KMS-11 (cell line): ENCODE measurements at regions not wholly inside any gene's neighbourhood (a gene's known extent, or its start where the extent isn't known, plus 50 kb on each side); places are given as distances from the start of the nearest gene placed in this dataset.
A peak's percentile ranks its signal among the peaks of the same experiment; 100 is the strongest.

ENCODE experiments used
- H2AFZ ChIP-seq: fragments of 200-600 bp; sonication (generic); 2 replicates; pipeline ENCODE4 v1.6.1; 2016; ENCODE audit warnings: antibody characterized with exemption, mixed run types, low read depth
- H3K27ac ChIP-seq: fragments of 200-600 bp; sonication (generic); 2 replicates; pipeline ENCODE4 v1.6.1; 2016; ENCODE audit warnings: mild to moderate bottlenecking, mixed run types
- H3K27me3 ChIP-seq: fragments of 200-600 bp; sonication (generic); 2 replicates; pipeline ENCODE4 v1.6.1; 2017; ENCODE audit warnings: mild to moderate bottlenecking, low read depth, mixed run types, moderate library complexity; ENCODE audit not compliant: insufficient read depth
- H3K36me3 ChIP-seq: fragments of 200-600 bp; sonication (generic); 2 replicates; pipeline ENCODE4 v1.6.1; 2017; ENCODE audit warnings: mild to moderate bottlenecking, mixed run types; ENCODE audit not compliant: insufficient read depth
- H3K4me1 ChIP-seq: fragments of 200-600 bp; sonication (generic); 2 replicates; pipeline ENCODE4 v1.6.1; 2016; ENCODE audit warnings: mild to moderate bottlenecking, low read depth, mixed run types; ENCODE audit not compliant: poor library complexity, severe bottlenecking
- H3K4me2 ChIP-seq: fragments of 200-600 bp; sonication (generic); 2 replicates; pipeline ENCODE4 v1.7.0; 2016; ENCODE audit warnings: mild to moderate bottlenecking, mixed run types
- H3K4me3 ChIP-seq: fragments of 200-600 bp; sonication (generic); IDR thresholded peaks from 2 replicates; pipeline ENCODE4 v1.6.1; 2017; ENCODE audit warnings: low read depth, low read length, mixed read lengths; ENCODE audit not compliant: insufficient read depth
- H3K79me2 ChIP-seq: fragments of 200-600 bp; sonication (generic); 2 replicates; pipeline ENCODE4 v1.6.1; 2016; ENCODE audit warnings: low read depth, mixed run types; ENCODE audit not compliant: insufficient read depth
- H3K9ac ChIP-seq: fragments of 200-600 bp; sonication (generic); 2 replicates; pipeline ENCODE4 v1.6.1; 2016; ENCODE audit warnings: mild to moderate bottlenecking, mixed run types
- H4K20me1 ChIP-seq: fragments of 200-600 bp; sonication (generic); 2 replicates; pipeline ENCODE4 v1.6.1; 2016; ENCODE audit warnings: mild to moderate bottlenecking, mixed run types; ENCODE audit not compliant: insufficient read depth
- TF ChIP-seq, protein P1 (sequence below): fragments of 200-600 bp; sonication (generic); conservative IDR thresholded peaks from 2 replicates; pipeline ENCODE4 v1.6.1; 2017; ENCODE audit warnings: low read depth, mild to moderate bottlenecking, antibody characterized with exemption, low read length, moderate library complexity, mixed read lengths

DNA sequence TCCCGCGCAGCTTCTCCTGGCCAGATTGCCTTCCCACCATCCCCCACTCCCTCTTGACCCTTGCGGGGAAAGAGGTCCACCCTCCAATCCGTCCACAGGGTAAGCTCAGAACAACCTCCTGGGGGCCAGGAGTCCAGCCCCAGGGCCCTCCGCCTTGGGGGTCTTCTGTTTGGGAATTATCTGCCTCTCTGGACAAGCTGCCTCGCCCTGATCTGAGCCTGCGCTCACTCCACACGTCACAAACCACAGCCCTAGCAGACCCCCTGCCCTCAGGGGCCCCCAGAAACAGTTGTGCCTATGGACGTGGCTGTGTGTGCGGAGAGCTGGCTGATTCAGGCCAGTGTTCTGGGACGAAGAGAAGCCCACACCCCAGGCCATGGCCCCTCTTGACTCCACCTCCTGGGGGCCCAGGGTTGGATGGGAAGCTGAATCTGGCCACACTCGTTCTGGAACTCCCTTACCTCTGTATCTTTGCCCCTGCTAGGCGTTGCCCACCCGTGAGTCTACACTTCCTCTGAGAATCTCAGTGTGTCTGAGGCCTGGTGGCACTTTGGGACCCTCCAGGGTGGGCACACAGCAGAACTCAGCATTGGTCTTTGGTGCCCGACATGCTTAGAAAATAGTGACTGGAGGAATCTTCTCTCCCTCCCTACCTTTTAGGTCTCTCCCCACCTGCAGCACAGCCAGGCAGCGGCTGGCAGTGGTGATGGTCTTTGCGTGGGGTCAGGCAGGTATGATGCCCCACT, 119.9 kb upstream of the SMURF2 start:
- Histone ChIP-seq H3K36me3 (no peaks in the 10 kb centered on the region), H4K20me1 (no peaks in the 10 kb centered on the region), H3K79me2 (no peaks in the 10 kb centered on the region), H3K4me2 (peak overlapping the region; percentile 21; the same call in 1 of the 2 replicates), H2AFZ (peak overlapping the region; percentile 22; the same call in 1 of the 2 replicates), H3K4me1 (peaks cover 12% of the 10 kb centered on the region), H3K9ac (no peak overlapping the region), H3K4me3 (no peak overlapping the region), H3K27ac (no peak overlapping the region), H3K27me3 (no peaks in the 10 kb centered on the region; the same call in 1 of the 2 replicates)
- TF ChIP-seq, protein P1, sequence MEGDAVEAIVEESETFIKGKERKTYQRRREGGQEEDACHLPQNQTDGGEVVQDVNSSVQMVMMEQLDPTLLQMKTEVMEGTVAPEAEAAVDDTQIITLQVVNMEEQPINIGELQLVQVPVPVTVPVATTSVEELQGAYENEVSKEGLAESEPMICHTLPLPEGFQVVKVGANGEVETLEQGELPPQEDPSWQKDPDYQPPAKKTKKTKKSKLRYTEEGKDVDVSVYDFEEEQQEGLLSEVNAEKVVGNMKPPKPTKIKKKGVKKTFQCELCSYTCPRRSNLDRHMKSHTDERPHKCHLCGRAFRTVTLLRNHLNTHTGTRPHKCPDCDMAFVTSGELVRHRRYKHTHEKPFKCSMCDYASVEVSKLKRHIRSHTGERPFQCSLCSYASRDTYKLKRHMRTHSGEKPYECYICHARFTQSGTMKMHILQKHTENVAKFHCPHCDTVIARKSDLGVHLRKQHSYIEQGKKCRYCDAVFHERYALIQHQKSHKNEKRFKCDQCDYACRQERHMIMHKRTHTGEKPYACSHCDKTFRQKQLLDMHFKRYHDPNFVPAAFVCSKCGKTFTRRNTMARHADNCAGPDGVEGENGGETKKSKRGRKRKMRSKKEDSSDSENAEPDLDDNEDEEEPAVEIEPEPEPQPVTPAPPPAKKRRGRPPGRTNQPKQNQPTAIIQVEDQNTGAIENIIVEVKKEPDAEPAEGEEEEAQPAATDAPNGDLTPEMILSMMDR = no peak

DNA sequence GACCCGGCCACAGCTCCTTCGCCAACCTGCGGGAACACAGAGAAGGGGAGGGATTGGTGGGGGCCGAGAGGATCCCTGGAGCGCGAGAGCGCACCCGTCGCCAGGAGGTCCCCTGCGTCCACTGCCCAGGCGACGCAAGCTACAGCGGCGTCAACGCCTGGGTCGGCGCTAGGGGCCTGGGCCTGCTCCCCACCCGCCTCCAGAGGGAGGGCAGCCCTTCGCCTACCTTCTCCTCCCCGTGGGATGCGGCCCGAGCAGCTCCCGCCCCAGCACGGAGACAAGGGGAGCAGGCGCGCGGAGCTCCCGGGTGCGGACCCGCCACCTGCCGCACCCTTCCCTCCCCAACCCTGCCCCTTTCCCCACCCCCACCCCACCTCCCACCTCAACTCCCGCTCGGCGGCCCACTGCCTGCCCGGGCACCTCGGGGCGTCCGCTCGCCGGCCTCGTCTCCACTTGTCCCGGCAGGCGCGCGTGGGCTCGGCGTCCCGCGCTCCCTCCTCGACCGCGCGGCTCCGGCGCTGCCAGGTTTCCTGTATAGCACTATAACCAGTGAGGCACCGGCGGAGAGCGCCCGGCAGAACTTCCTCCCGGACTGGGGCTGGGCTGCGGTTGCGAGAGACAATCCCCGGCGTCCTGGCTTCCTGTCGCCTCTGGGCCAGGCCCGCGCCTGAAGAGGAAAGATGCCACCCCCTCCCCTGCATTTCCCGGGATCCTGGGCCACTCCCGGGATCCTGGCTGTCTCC, 119.1 kb upstream of the SMURF2 start:
- TF ChIP-seq, protein P1 = no peak
- Histone ChIP-seq H4K20me1 (no peaks in the 10 kb centered on the region), H3K9ac (0 out of 2 replicates have a peak overlapping the region, but pooled peaks have one; percentile 22), H3K4me1 (peaks cover 16% of the 10 kb centered on the region), H3K27ac (no peak overlapping the region), H2AFZ (peak overlapping the region; percentile 26; the same call in 1 of the 2 replicates), H3K79me2 (no peaks in the 10 kb centered on the region), H3K36me3 (no peaks in the 10 kb centered on the region), H3K4me2 (peak overlapping the region; percentile 63), H3K4me3 (no peak overlapping the region), H3K27me3 (no peaks in the 10 kb centered on the region; the same call in 1 of the 2 replicates)

DNA sequence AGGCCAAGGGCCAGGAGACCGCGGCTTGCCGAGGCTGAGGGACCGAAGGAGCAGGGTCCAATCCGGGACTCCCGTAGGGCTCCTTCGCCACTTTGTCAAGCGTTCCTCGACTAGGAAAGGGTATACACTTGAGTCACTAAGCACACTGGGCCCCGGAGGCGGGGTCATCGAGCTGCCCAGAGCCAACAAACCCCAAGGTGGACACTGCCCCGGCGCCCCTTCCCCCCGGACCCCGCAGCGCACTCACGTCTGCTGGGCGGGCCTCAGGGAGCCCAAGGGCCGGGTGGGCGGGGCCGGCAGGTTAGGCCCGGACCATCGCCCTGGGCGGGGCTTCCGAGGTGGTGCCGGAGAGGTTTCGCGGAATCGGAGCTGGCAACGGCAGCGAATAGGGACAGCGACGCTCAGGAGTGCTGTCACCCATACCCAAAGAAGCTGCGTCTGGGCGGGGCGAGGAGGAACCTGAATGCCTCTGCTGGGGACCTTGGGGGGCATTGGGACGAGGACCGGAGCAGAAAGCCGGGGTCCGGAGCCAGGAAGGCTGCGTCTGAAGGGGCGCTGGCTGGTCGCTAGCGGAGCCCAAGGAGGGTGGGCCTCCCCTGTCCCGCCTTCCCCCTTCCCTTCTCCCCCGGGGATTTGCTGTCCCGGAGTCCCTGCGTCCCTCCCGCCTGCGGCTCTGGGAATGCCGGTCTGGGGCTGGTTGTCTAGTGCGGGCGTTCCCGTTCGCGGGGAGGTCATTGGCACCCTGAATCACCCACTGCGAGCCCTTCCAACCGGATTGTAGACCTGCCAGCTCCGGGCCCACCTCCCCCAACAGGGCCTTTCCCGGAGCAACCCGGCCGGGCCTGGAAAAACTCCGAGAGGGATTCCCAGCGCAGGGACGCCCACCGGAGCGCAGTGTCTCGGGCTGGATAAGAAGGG, 118.2 kb upstream of the SMURF2 start:
- TF ChIP-seq, protein P1 = no peak
- H3K4me2 ChIP-seq = peak overlapping the region; percentile 63
- H3K4me1 ChIP-seq = peaks cover 16% of the 10 kb centered on the region
- no peaks in the 10 kb centered on the region; the same call in 1 of the 2 replicates for H3K27me3 ChIP-seq
- no peak overlapping the region for H3K27ac ChIP-seq
- peak overlapping the region; percentile 26; the same call in 1 of the 2 replicates for H2AFZ ChIP-seq
- H3K9ac ChIP-seq = 0 out of 2 replicates have a peak overlapping the region, but pooled peaks have one; percentile 22
- H3K36me3 ChIP-seq = no peaks in the 10 kb centered on the region
- H4K20me1 ChIP-seq = no peaks in the 10 kb centered on the region
- H3K4me3 ChIP-seq = no peak overlapping the region
- no peaks in the 10 kb centered on the region for H3K79me2 ChIP-seq
